NCI-H446 treated with DMSO at 0.1 percent for 48 hours (cell line): ENCODE measurements at regions not wholly inside any gene's neighbourhood (a gene's known extent, or its start where the extent isn't known, plus 50 kb on each side); places are given as distances from the start of the nearest gene placed in this dataset.

Experiments used
- DNase-seq: peaks from one replicate; lab custom pipeline; 2025; lab: John Stamatoyannopoulos, UW

DNA sequence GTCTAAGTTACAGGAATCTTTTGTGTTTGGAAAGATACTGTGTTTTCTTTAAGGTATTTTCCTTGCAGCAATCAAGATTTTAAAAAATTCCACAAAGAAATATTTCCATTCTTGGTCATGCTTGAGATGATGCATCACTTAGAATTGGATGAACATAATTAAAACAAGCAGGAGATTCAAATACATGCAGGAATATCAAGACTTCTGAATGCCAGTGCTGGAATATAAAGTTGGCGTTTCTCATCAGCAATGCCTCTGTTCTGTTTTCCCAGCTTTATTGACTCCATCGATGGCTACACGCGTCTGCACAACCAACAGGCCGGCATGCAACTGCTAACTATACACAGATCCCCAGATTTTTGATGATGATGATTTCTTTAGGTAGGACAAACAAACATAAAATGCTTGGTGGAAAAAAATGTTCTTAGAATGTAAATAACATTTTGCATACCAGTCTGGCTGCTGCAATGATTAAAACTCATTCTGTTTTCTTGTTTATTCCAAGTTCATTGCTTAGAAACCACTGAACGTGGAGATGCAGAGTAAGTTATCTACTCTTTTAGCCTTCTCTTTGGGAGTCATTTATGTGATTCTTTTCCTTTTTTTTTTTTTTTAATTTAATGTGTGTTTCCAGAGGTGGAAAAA is 91.3 kb upstream of the FAM171A1 start:
- no peak for DNase-seq

GRCh38 chr10:15461353-15462108 is 90.4 kb upstream of the FAM171A1 start:
- no peak for DNase-seq

DNA sequence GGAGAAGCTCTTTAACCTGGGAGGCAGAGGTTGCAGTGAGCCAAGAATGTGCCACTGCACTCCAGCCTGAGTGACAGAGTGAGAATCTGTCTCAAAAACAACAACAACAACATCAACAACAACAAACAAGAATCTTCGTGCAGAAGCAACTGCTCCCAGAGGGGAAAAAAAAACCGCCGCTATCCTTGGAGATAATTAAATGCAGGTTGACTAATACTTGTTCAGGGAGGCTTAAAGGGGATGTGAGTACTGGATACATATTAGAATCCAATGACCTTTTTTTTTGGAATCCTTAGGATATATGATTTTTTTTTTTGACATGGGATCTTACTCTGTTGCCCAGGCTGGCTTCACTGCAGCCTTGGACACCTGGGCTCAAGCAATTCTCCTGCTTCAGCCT is 89.6 kb upstream of the FAM171A1 start:
- no peak for DNase-seq

- DNase-seq: no peak
Observed at GRCh38 chr10:15459218-15459617, 88.1 kb upstream of the FAM171A1 start.

DNA sequence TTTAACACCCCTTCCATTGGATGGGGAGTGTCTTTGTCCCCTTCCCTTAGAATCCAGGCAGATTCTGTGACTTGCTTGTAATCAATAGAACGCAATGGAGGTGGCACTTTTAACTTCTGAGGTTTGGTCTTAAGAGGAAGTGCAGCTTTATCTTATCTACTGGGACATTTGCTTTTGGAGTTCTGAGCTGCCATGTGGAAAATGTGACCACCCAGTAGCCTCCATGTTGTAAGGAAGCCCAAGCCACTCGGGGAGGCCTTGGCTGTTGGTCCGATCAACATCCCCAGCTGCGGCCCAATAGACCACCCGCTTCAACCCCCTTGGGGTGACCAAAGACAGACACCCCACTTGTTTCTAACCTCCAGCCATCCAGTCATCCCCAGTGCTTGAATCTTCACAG is 86.3 kb upstream of the FAM171A1 start:
- DNase-seq: no peak

DNA sequence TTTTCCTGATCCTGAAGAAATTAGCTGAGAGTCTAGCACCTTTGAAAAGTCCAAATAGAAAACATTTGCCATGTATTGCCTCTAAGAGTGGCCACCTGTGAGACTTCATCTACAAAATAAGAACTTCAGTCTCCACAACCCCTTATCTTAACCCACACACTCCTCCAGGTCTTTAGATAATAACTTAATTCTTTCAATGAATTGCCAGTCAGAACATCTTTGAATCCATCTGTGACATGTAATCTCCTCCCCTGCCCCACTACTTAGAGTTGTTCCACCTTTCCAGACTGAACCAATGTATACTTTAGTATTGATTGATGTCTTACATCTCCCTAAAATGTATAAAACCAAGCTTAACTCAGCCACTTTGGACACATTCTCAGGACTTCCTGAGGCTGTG is 84.4 kb upstream of the FAM171A1 start:
- DNase-seq: no peak

GRCh38 chr10:15453926-15454325 is 82.8 kb upstream of the FAM171A1 start:
- DNase-seq: no peak

GRCh38 chr10:15453457-15453856 is 82.4 kb upstream of the FAM171A1 start:
- no peak for DNase-seq

DNA sequence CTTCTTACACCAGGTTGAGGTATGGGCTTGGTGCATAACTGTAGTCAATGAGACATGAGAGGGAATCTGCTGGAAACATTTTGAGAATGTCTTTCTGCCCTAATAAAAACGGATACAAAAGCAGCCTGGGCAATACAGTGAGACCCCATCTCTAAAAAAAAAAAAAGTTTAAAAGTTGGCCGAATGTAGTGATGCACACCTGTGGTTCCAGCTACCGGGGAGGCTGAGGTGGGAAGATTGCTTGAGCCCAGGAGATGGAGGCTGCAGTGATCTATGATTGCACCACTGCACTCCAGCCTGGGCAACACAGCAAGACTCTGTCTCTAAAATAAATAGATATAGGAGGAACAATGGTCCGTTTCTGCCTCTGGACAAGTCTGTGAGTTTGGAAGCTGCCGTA is 81.5 kb upstream of the FAM171A1 start:
- no peak for DNase-seq

- DNase-seq: no peak
Observed at GRCh38 chr10:15451137-15452094, 80.3 kb upstream of the FAM171A1 start.

DNA sequence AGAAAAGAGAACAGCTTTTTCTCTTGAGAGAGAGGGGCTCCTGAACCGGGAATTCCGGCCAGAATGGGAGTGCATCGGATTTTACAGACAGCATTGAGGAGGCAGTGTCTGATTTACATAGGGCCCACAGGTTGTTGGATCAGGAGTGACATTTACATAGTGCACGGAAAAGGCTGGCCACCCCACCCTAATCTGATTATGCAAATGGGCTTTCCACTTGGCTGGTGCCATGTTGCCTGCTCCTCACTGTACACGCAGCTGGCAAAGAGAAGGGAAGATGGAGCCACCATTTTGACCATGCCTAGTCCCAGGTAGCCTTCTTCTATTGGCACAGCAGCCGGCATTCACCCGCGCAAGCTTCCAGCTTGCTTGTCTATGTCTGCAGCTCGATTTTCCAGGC is 77.5 kb upstream of the FAM171A1 start:
- no peak for DNase-seq

GRCh38 chr10:15445006-15445390 is 73.9 kb upstream of the FAM171A1 start:
- no peak for DNase-seq

DNA sequence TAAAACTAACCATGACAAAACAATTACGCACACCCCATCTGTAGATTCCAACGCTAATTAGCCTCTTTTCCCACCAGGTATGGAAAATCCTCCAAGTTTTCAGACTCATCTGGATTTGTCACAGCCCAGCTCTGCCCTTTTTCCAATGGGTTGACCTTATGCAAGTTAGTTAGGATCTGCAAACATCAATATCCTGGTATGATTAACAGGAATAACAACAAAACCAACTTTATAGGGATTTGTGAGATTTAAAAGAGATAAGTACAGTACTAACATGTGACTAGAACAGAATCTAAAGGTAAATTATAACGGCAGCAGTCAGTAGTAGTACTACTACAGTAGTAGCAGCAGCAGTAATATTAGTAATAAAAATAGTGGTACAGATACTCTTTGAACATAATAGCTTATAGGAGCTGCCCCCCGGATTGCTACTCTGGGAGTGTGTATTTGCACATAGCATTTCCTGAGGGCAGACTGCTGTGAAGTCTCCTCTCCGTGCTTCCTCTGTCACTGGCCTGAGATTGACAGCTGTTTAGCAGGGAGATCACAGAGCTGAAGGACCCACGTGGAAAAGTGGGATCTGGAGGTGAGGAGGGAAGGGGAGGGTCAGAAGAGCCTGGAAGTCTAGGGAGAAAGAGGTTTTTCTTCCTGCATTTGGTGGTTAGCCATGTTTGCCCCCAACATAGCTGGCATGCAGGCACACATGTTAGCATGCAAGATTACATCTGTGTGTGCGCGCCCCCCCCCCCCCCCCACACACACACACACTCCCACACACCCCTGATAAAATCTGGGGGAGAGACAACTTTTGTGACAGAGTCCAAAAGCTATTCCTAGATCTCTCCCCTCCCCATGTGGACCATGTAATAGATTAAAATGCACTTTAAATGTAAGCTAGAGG is 73.3 kb upstream of the FAM171A1 start:
- DNase-seq: no peak

- no peak for DNase-seq
Observed at GRCh38 chr10:15442056-15442455, 71.0 kb upstream of the FAM171A1 start.

GRCh38 chr10:15440204-15440711 is 69.2 kb upstream of the FAM171A1 start:
- no peak for DNase-seq

DNA sequence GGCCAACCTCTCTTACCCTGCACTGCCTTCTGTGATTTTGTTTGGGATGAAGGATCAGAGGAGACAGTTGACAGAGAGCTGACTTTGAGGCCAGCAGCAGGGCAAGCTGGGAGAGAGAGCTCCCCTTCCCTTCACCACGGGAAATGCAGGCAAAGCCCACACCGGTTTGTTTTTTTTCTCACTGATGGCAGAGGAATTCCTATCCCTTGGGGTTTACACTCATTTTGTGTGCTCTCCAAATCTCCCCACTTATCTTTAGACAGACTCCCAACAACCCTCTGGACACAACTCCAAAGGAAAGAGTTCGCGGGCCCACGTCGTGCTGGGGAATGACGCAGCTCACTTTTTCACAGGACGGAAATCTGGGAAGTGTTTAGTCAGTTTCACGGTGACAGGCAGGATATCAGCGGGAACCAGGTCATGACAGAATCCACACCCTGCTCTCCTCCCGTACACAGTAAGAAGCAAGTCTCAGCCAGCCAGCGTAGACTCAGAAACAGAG is 68.3 kb upstream of the FAM171A1 start:
- no peak for DNase-seq

- DNase-seq: no peak
Observed at GRCh38 chr10:15436696-15437095, 65.6 kb upstream of the FAM171A1 start.

DNA sequence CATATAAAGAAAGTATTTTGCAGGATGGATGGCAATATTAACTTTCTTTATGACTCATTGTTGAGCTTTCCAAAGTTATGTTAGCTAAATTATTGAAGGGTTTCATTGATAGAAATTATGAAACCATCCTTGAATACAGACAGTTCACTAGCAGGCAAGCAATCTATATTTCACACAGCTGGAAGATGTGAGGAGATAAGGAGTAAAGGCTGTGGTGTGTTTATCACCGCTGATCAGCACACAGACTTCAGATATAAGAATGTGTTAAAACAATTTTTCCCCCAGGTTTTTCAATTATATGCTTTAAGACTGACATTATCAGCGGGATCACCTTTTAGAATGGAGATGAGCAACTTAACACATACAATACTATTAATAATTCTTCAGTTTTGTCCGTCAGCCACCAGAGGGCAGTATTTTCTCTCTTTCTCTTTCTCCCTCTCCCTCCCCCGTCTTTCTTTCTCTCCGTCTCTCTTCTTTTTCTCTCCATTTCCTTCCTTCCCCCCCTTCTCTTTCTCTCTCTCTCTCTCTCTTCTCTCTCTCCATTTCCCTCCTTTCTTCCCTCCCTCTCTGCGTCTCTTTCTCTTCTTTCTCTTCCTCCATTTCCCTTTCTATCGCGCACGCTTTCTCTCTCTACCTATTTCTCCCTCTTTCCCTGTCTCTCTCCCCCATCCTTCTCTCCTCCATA is 62.9 kb upstream of the FAM171A1 start:
- peak; percentile 10 for DNase-seq

GRCh38 chr10:15432266-15432665 is 61.2 kb upstream of the FAM171A1 start:
- no peak for DNase-seq

DNA sequence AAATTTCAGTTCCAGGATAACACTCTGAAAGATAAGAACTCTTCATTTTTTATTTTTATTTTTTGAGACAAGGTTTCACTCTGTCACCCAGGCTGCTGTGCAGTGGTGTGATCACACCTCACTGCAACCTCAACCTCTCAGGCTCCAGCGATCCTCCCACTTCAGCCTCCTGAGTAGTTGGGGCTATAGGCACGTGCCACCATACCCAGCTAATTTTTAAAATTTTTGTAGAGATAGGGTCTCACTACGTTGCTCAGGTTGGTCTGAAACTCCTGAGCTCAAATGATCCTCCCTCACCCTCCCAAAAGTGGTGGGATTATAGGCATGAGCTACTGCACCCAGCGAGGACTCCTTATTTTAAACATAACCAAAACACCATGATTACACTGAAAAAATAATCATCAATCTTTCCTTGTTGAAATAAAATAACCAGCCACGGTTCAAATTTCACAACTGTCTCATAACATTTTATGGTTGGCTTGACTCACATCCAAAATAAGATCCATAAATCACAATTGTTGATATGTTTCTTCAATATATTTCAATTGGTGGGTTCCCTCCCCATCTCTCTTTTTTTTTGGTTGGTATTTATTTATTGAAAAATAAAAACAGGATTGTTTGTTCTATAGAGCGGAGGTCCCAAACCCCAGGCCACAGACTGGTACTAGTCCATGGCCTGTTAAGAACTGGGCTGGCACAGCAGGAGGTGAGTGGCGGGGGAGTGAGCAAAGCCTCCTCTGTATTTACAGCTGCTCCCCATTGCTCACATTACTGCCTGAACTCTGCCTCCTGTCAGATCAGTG is 60.1 kb upstream of the FAM171A1 start:
- DNase-seq: no peak
